GM23248 (cell line): ENCODE measurements at regions not wholly inside any gene's neighbourhood (a gene's known extent, or its start where the extent isn't known, plus 50 kb on each side); places are given as distances from the start of the nearest gene placed in this dataset.

Experiments
- EZH2 ChIP-seq: fragments of 200-600 bp; sonication (generic); IDR thresholded peaks from 2 replicates; pipeline ENCODE4 v1.6.1; 2018; ENCODE audit warnings: antibody characterized with exemption, mild to moderate bottlenecking; ENCODE audit not compliant: insufficient read depth, poor library complexity, severe bottlenecking
- EZH2phosphoT487 ChIP-seq: fragments of 200-600 bp; sonication (generic); IDR thresholded peaks from 2 replicates; pipeline ENCODE4 v1.6.1; 2018; ENCODE audit warnings: antibody characterized with exemption, moderate library complexity, mild to moderate bottlenecking, low read depth; ENCODE audit not compliant: insufficient read depth

GRCh38 chr17:33545124-33545523 is 252.0 kb upstream of the ASIC2 start:
- no peak for TF ChIP-seq EZH2
- no peak for TF ChIP-seq EZH2phosphoT487
